ENCODE measurements at regions not wholly inside any gene's neighbourhood (a gene's known extent, or its start where the extent isn't known, plus 50 kb on each side); places are given as distances from the start of the nearest gene placed in this dataset.

DNA sequence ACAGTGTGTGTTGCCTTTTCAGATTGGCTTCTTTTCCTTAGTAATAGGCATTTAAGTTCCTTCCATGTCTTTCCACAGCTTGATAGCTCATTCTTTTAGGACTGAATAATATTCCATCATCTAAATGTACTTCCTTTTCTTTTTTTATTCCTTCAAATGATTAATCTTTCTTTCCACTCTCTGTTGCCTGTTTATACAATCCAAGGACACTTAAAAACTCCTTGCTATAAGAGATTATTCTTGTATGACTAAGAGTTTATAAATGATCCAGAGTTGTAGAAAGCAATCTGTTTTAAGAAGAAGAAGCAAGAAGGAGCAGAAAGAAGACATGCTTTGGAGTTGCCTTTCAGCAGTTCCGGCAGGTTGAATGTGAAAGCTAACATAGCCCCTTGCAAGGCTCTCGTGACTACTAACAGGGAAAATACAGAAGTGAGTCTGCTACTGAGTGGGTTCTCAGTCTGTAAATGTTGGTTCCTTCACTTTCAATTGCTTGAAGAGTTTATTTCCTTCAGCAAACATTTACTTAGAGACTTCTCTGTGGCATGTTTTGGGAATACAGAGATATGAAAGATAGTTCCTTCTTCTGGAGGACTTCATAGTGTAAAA lies 123.0 kb downstream of the PMAIP1 start:
- no peak for TF ChIP-seq CTCF (IDR thresholded peaks at IDR 0.05; ENCODE audit: insufficient read depth, low read length, poor library complexity, severe bottlenecking)
- TF ChIP-seq EZH2phosphoT487 (conservative IDR thresholded peaks at IDR 0.05; ENCODE audit: low read length), result no peak
